ENCODE measurements at regions not wholly inside any gene's neighbourhood (a gene's known extent, or its start where the extent isn't known, plus 50 kb on each side); places are given as distances from the start of the nearest gene placed in this dataset.
"Not testable (repeated sequence)": the region's sequence is repeated elsewhere in the genome, so short reads cannot be mapped to it uniquely, and the experiment has no call there.

- H3K4me3 Mint-ChIP-seq: no peak overlapping the region
- peaks cover 7 to 10% (median 9%) of the 10 kb centered on the region in 3 donors for H3K4me1 Mint-ChIP-seq
- H3K27me3 Mint-ChIP-seq: no peaks in the 10 kb centered on the region
- no peaks in the 10 kb centered on the region for H3K36me3 Mint-ChIP-seq
- no peak overlapping the region for H3K27ac Mint-ChIP-seq
- no peaks in the 10 kb centered on the region for H3K9me3 Mint-ChIP-seq
These were observed 469.9 kb upstream of the CBLB start for GRCh38 chr3:106338582-106339214.

GRCh38 chr3:106339551-106339950, 470.7 kb upstream of the CBLB start:
- peaks cover 2 to 3% (median 3%) of the 10 kb centered on the region in 3 donors for H3K4me1 Mint-ChIP-seq
- H3K27ac Mint-ChIP-seq: no peak overlapping the region
- H3K4me3 Mint-ChIP-seq: no peak overlapping the region
- no peaks in the 10 kb centered on the region for H3K9me3 Mint-ChIP-seq
- H3K27me3 Mint-ChIP-seq: no peaks in the 10 kb centered on the region
- no peaks in the 10 kb centered on the region for H3K36me3 Mint-ChIP-seq

- H3K36me3 Mint-ChIP-seq: no peaks in the 10 kb centered on the region
- no peaks in the 10 kb centered on the region for H3K27me3 Mint-ChIP-seq
- no peak overlapping the region for H3K27ac Mint-ChIP-seq
- no peak overlapping the region for H3K4me3 Mint-ChIP-seq
- no peaks in the 10 kb centered on the region for H3K4me1 Mint-ChIP-seq
- no peaks in the 10 kb centered on the region for H3K9me3 Mint-ChIP-seq
These were observed 472.3 kb upstream of the CBLB start for GRCh38 chr3:106341087-106341486.

DNA sequence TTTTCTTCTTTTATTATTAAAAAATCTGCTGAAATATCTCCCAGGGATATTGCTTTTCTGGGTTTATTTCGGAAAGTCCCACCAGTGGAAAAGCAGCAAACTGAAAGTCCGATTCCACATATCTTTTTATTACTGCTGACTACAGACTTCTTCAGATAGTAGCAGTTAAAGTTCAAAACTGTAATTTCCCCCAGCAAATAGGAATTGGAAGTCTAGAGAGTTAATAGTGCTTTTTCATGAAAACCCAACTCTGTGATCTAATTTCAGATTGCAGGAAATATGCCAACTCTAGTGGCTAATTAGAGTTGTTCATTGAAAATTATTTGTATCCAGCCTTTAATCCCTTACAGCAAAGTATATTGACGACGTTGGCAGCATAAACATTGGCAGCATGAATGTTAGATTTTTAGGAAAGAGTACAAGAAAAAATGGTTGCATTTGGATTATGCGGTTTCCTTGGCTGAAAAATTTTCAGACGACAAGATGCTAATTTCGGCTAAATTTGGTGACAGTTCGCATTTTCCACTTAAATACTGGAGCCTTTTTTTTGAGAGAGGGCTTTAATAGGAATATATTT, 472.9 kb upstream of the CBLB start:
- Mint-ChIP-seq H3K27me3 (no peaks in the 10 kb centered on the region), H3K9me3 (no peaks in the 10 kb centered on the region), H3K4me1 (peaks cover 0 to 2% (median 0%) of the 10 kb centered on the region in 3 donors), H3K27ac (no peak overlapping the region), H3K4me3 (no peak overlapping the region), H3K36me3 (no peaks in the 10 kb centered on the region)

DNA sequence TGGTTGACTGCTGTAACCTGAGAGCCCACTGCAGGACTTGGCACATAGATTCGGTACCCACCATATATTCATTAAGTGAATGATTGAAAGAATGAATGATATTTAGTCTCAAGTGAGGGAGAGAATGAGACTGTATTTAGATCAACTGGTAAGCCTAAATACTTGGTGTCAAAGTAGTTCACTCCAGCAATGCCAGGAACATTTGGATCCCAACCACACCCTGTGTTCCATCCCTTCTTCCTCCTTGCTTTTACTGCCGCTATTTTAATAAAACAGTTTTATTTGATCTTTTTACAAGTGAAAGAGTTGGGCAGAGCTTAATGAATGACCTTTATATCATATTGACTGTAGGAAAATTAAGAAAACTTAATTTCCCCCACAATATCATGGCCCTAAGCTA, 473.6 kb upstream of the CBLB start:
- Mint-ChIP-seq H3K9me3 (no peaks in the 10 kb centered on the region), H3K4me1 (peaks cover 0 to 2% (median 0%) of the 10 kb centered on the region in 3 donors), H3K27ac (no peak overlapping the region), H3K27me3 (no peaks in the 10 kb centered on the region), H3K4me3 (no peak overlapping the region), H3K36me3 (no peaks in the 10 kb centered on the region)

DNA sequence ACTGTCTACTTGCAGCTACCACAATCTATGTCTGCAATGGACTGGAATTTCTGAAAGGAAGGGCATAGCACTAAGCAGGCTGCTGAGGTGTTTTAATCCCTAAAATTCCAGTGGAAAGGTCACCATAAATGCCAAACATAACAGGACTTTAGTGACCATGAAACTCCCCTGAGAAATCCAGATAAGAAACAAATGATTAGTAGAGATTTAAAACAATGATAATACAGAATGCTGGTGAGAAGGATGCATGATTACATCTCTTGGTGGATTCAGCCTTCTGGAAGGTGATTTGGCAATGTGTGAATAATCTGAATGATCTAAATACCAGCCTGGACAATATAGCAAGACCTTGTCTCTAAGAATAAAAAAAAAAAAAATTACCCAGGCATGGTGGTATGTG, 475.0 kb upstream of the CBLB start:
- no peaks in the 10 kb centered on the region for H3K9me3 Mint-ChIP-seq
- no peak overlapping the region for H3K4me3 Mint-ChIP-seq
- H3K36me3 Mint-ChIP-seq: no peaks in the 10 kb centered on the region
- H3K27ac Mint-ChIP-seq: no peak overlapping the region
- no peaks in the 10 kb centered on the region for H3K27me3 Mint-ChIP-seq
- H3K4me1 Mint-ChIP-seq: peaks cover 0 to 2% (median 0%) of the 10 kb centered on the region in 3 donors

- Mint-ChIP-seq H3K27me3 (no peaks in the 10 kb centered on the region), H3K36me3 (no peaks in the 10 kb centered on the region)
These were observed 476.7 kb upstream of the CBLB start for GRCh38 chr3:106345353-106346027.

GRCh38 chr3:106347350-106347749, 478.5 kb upstream of the CBLB start:
- no peaks in the 10 kb centered on the region for H3K27me3 Mint-ChIP-seq
- peaks cover 0 to 2% (median 0%) of the 10 kb centered on the region in 3 donors for H3K4me1 Mint-ChIP-seq
- H3K36me3 Mint-ChIP-seq: no peaks in the 10 kb centered on the region
- H3K9me3 Mint-ChIP-seq: no peaks in the 10 kb centered on the region
- H3K4me3 Mint-ChIP-seq: no peak overlapping the region
- H3K27ac Mint-ChIP-seq: no peak overlapping the region

More at GRCh38 chr3:106345353-106346027, 476.7 kb upstream of the CBLB start:
- Mint-ChIP-seq H3K4me3 (no peak overlapping the region), H3K4me1 (peaks cover 0 to 2% (median 0%) of the 10 kb centered on the region in 3 donors), H3K9me3 (no peaks in the 10 kb centered on the region), H3K27ac (no peak overlapping the region)

DNA sequence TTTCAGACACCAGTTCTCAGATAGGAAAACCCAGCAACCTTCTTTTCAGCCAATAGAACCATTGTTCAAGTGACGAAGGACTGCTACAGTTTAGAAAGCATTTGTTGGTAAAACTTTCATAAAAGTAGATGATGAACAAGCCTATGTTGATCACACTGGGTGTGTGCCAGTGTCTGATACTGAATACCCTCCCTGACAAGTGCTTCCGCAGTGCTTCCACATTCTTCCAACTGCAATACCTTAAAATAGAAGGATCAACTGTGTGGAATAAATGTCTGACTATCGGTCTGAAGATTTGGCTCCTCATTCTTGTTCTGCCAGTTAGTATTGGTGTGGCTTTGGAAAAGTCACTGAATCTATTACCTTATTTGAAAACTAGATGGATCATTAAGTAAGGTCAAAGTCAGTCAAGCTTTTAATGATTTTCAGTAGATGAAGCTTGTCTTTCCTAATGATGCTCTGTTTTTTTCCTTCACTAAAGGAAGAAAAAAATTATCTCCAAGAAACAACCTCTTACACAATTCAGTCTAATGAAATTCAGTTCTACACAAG, 479.4 kb upstream of the CBLB start:
- no peak overlapping the region for H3K27ac Mint-ChIP-seq
- no peak overlapping the region for H3K4me3 Mint-ChIP-seq

GRCh38 chr3:106349191-106349881, 480.5 kb upstream of the CBLB start:
- no peak overlapping the region for H3K4me3 Mint-ChIP-seq
- H3K9me3 Mint-ChIP-seq: peaks cover 0 to 9% (median 2%) of the 10 kb centered on the region in 3 donors
- no peaks in the 10 kb centered on the region for H3K27me3 Mint-ChIP-seq
- no peak overlapping the region for H3K27ac Mint-ChIP-seq
- peaks cover 0 to 2% (median 0%) of the 10 kb centered on the region in 3 donors for H3K4me1 Mint-ChIP-seq
- no peaks in the 10 kb centered on the region for H3K36me3 Mint-ChIP-seq

More for the DNA sequence above, 479.4 kb upstream of the CBLB start:
- peaks cover 0 to 2% (median 0%) of the 10 kb centered on the region in 3 donors for H3K4me1 Mint-ChIP-seq
- no peaks in the 10 kb centered on the region for H3K36me3 Mint-ChIP-seq
- no peaks in the 10 kb centered on the region for H3K27me3 Mint-ChIP-seq
- H3K9me3 Mint-ChIP-seq: peaks cover 0 to 6% (median 2%) of the 10 kb centered on the region in 3 donors

- Mint-ChIP-seq H3K4me1 (no peaks in the 10 kb centered on the region), H3K9me3 (peaks cover 0 to 9% (median 2%) of the 10 kb centered on the region in 3 donors), H3K27me3 (no peaks in the 10 kb centered on the region), H3K36me3 (no peaks in the 10 kb centered on the region), H3K27ac (no peak overlapping the region), H3K4me3 (no peak overlapping the region)
These were observed 487.1 kb upstream of the CBLB start for GRCh38 chr3:106355873-106356272.

GRCh38 chr3:106359692-106360091, 490.9 kb upstream of the CBLB start:
- Mint-ChIP-seq H3K27me3 (no peaks in the 10 kb centered on the region), H3K9me3 (peaks cover 0 to 4% (median 2%) of the 10 kb centered on the region in 3 donors), H3K36me3 (no peaks in the 10 kb centered on the region), H3K4me1 (no peaks in the 10 kb centered on the region), H3K27ac (no peak overlapping the region), H3K4me3 (no peak overlapping the region)

- not testable (repeated sequence) for H3K4me3 Mint-ChIP-seq, H3K9me3 Mint-ChIP-seq, H3K27ac Mint-ChIP-seq, H3K36me3 Mint-ChIP-seq, H3K27me3 Mint-ChIP-seq, H3K4me1 Mint-ChIP-seq
These were observed 492.1 kb upstream of the CBLB start for GRCh38 chr3:106360901-106361300.

DNA sequence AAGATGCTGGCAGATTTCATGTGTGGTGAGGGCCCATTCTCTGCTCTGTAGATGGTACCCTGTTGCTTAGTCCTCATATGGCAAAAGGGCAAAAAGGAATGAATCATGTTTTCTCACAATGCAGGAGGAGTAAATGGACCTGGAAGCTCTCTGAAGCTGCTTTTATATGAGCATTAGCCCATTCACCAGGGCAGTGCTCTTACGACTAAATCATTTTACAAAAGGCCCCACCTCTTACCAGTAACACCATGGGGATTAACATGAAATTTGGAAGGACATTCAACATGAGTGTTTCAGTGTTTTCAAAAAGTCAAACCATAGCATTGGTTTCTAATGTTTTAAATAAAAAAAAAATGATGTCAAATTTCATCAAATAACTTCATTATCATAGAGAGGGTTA, 495.7 kb upstream of the CBLB start:
- Mint-ChIP-seq H3K4me3 (no peak overlapping the region), H3K36me3 (no peaks in the 10 kb centered on the region), H3K27ac (no peak overlapping the region), H3K27me3 (no peaks in the 10 kb centered on the region), H3K4me1 (peaks cover 0 to 2% (median 0%) of the 10 kb centered on the region in 3 donors), H3K9me3 (peaks cover 0 to 4% (median 2%) of the 10 kb centered on the region in 3 donors)
